Glomerular visceral epithelial cell (primary cell): ENCODE measurements at regions not wholly inside any gene's neighbourhood (a gene's known extent, or its start where the extent isn't known, plus 50 kb on each side); places are given as distances from the start of the nearest gene placed in this dataset.
A peak's percentile ranks its signal among the peaks of the same experiment; 100 is the strongest.

ENCODE experiments used
- DNase-seq: peaks from one replicate; pipeline ENCODE4 v3.0.0-alpha.2; 2016; ENCODE audit errors: extremely low spot score

DNA sequence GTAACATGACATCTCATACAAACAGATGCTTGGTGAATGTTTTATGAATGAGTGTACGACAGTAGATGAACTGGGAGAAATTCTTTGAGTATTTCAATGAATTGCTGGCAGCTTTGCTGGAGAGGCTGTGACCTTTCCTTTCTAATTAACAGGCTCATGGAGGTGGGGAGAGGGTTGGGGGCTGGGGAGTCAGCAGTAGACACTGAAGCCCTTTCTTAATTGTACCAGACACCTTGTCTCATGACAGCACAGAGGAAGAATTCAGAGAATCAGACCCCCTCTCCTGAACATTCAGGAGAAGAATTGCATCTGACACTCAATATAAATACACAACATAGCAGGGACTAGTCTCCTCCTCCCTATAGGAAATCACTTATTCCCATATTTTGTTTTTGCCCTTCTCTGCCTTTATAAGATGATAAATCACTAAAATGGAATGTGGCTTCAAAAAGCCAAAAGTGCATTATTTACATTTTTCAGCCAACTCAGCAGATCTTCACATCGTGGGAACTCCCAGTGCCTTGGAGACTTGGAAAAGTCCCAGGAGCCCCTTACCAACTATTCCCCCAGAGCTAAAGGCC, 66.2 kb upstream of the TPM1 start:
- peak; percentile 76 for DNase-seq

DNA sequence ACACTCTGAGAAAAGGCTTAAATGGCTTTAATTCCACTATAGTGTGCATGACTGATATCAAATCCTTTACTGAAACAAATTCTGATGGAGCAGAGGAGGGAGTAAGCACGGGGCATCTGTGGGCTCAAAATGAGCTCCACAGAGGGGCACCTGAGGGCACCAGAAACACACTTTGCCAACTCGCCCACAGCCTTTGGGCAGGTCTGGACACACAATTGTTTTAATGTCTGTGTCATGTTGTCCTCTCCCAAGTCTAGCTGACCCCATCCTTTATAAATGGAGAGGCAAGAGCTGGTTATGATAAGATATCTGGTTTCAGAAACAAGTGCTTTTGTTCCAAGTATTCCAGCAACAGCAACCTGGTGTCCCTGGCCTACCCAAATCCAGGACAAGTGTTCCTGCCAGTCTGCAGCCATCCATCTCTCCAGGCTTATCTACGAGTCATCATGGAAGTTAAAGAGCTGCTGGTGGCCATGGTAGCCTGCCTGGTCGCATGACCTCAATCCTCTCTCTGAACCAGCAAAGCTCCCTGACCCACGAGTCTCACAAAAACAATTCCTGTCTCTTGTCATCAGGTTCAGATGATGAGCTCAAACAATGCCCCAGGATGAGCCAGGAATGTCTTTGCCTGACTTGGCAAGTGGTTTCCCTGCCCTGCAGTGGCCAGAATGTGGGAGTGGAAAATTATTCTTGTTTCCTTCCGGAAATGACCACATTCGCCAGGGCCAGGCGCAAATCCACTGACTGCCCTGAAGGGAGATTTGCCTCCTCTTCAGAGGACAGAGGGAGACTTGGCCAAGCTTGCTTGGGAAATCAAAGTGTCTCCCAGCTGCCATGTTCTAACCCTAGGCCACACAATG, 64.4 kb upstream of the TPM1 start:
- peak; percentile 92 for DNase-seq

DNA sequence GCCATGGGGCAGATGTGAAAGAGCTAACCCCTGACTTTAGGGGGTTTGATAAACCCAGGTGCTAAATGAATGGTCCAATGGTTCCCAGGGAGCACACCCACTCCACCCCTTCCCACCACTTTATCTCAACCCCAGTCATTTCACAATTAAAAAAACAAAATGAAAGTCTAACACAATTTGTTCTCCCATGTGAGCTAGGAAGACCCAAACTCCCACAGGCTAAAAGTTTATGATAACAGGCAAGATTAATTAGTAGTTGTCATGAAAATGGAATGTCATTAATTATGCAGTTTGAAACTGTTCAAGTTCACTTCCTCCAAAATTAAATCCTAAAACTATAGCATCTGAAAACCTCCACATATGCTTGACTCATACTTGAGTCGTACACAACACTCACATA, 63.3 kb upstream of the TPM1 start:
- no peak for DNase-seq

DNA sequence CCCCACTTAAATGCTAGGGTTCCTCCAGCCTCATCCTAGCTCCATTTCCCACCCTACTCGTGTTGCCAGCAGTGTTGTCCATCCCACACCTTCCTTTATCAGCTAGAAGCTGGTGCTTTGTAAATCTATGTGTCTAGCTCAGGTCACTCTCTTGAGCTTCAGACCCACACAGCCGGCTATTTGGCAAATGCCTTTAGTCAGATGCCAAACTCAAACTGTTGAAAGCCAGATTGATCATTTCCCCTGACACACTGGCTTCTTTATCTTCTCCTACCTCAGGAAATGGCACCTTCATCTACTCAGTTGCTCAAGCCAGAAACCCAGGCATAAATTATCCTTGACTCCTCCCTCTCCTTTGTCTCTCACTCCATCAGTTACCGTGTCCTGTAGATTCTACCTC, 61.5 kb upstream of the TPM1 start:
- DNase-seq = no peak

DNA sequence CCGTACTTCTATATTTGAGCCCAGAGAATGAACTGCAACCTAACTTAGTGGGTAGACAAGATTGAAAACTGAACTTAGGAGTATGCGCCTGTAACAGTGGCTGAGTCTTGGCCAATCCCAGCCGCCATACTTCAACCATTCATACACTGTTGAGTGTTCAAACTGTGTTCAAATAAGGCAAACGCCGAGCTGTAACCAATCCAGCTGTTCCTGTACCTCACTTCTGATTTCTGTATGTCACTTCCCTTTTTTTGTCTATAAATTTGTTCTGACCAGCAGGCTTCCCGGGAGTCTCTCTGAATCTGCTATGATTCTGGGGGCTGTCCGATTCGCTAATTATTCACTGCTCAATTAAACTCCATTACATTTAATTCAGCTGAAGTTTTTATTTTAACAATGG, 58.6 kb upstream of the TPM1 start:
- no peak for DNase-seq

DNA sequence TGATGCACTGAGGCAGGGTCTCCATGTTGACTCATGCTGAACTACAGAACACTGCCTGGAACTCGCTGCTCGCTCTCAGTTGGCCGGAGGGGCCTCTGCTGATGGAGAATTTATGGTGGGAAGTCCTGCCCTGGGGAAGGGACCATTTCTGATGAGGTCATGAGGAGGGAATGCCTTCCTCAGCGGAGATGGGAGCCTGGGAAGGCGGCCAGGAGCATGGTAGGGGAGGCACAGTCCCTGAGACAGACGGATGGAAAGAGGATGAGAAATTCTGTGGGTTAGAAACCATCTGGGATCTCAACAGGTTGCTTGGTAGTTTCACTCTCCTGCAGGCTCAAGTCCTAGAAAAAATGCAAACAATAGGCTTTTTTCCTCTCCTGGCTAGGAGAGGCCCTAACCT, 56.8 kb upstream of the TPM1 start:
- DNase-seq = peak; percentile 90

DNA sequence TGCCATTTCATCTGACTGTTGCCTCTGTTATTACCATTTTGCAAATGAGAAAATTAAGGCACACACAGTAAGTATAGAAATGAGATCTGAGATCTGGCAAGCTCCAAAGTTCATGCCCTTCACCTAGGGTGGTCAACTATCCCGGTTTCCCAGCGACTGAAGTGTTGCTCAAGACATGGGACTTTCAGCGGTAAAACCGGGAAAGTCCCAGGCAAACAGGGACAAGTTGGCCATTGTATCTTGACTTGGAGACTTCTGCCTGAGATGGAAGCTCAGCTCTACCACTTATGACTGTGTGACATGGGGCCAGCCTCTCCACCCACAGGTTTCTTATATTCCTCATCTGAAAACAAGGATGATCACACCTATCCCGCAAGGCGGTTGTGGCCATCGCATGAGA, 55.6 kb upstream of the TPM1 start:
- DNase-seq = no peak

DNA sequence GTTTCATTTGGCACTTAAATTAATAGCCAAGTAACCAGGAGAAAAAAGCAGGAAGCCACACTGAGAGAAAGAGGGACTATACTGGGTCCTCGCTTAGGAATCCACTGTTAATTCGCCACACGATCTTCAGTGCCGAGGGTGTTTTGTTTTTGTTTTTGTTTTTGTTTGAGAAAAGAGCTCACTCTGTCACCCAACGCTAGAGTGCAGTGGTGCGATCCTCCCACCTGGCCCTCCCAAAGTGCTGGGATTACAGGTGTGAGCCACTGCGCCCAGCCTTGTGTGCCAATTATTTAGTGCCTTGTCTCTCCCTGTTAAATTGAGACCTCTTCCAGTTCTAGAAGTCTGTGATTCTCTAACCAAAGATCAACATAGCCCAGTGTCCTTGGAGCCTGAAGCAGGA, 53.8 kb upstream of the TPM1 start:
- DNase-seq = no peak

DNA sequence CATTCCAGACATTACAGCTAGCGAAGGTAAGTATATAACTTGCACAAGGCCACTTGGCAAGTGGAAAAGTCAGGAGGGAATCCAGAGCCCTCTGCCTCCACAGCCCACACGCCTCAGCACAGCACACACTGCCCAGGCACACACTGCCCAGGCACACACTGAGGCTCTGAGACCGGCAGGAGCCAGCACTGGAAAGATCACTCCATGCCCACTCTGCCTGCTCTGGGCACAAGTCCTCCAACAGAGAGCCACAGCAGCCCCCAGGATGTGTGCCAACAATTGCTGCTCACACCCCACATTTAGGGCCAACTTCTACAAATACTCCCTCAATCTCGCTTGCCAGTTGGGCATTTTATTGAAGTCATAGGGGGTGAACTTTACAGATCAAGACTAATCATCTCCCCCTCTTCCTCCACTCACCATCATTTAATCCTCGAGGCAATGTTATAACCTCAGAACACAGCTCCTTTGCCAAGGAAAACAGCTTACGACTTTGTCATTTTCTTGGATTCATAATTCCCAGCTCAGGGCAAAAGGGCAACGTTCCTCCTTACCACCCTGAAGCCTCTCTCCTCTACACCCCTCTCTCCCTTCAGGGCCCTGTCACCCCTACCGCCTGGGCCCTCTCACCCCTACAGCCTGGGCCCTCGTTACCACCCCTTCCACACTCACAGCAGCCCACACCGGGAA, 53.0 kb upstream of the TPM1 start:
- DNase-seq = peak; percentile 27

DNA sequence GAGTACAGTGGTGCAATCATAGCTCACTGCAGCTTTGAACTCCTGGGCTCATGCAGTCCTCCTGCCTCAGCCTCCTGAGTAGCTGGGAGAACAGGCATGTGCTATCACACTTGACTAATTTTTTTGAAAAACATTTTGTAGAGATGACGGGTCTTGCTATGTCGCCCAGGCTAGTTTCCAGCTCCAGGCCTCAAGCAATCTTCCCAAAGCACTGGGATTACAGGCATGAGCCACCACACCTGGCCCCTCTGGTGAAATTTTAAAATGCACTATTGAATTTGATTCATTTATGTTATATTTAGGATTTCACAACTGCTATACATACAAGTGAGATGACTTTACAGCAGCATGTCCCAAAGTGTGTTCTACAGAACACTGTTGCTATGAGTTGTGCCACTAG, 50.8 kb upstream of the TPM1 start:
- no peak for DNase-seq

DNA sequence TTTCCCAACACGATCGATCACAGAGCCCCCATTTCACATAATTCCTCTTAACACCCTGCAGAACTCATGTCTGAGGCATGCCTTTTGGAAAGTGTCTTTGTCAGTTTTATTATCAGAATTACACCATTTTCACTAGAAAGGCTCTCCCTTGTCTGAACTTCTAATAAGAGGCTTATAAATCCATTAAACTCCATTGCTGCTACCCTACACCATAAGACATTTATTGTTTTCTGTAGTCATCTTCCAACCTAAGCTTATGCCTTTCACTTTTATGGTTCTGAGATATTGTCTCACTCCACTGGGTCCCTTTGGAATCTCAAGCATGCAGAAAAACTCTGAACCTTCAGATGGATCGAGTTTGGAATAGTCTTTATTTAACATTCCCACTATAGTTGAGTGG, 50.2 kb upstream of the TPM1 start:
- DNase-seq = no peak
